ENCODE measurements at regions not wholly inside any gene's neighbourhood (a gene's known extent, or its start where the extent isn't known, plus 50 kb on each side); places are given as distances from the start of the nearest gene placed in this dataset.
"Not testable (repeated sequence)": the region's sequence is repeated elsewhere in the genome, so short reads cannot be mapped to it uniquely, and the experiment has no call there.

- no peak for DNase-seq
Observed at GRCh38 chr3:177689077-177689476, 491.8 kb upstream of the TBL1XR1 start.

GRCh38 chr3:177689869-177690268 lies 492.6 kb upstream of the TBL1XR1 start:
- no peak for DNase-seq

GRCh38 chr3:177690306-177690705 lies 493.0 kb upstream of the TBL1XR1 start:
- DNase-seq = no peak

- DNase-seq = no peak
Observed at GRCh38 chr3:177692304-177692975, 495.2 kb upstream of the TBL1XR1 start.

GRCh38 chr3:177693616-177694264 lies 496.5 kb upstream of the TBL1XR1 start:
- DNase-seq = no peak

GRCh38 chr3:177694316-177694715 lies 497.0 kb upstream of the TBL1XR1 start:
- DNase-seq = no peak

GRCh38 chr3:177694951-177695350 lies 497.7 kb upstream of the TBL1XR1 start:
- no peak for DNase-seq

GRCh38 chr3:177700117-177700516 lies 502.8 kb upstream of the TBL1XR1 start:
- no peak for DNase-seq

GRCh38 chr3:177703788-177704187 lies 506.5 kb upstream of the TBL1XR1 start:
- no peak for DNase-seq

GRCh38 chr3:177705976-177706823 lies 508.9 kb upstream of the TBL1XR1 start:
- no peak for DNase-seq

- DNase-seq = not testable (repeated sequence)
Observed at GRCh38 chr3:177709470-177709869, 512.2 kb upstream of the TBL1XR1 start.

GRCh38 chr3:177710506-177710905 lies 513.2 kb upstream of the TBL1XR1 start:
- DNase-seq = no peak

- no peak for DNase-seq
Observed at GRCh38 chr3:177711637-177712036, 514.4 kb upstream of the TBL1XR1 start.

- DNase-seq = no peak
Observed at GRCh38 chr3:177713928-177714900, 516.9 kb upstream of the TBL1XR1 start.

- no peak for DNase-seq
Observed at GRCh38 chr3:177714945-177715344, 517.7 kb upstream of the TBL1XR1 start.

- no peak for DNase-seq
Observed at GRCh38 chr3:177715980-177716379, 518.7 kb upstream of the TBL1XR1 start.

GRCh38 chr3:177720927-177721326 lies 523.6 kb upstream of the TBL1XR1 start:
- DNase-seq = not testable (repeated sequence)

GRCh38 chr3:177721864-177722785 lies 524.8 kb upstream of the TBL1XR1 start:
- DNase-seq = no peak

- no peak for DNase-seq
Observed at GRCh38 chr3:177724020-177724638, 526.8 kb upstream of the TBL1XR1 start.

- no peak for DNase-seq
Observed at GRCh38 chr3:177725165-177725564, 527.9 kb upstream of the TBL1XR1 start.

GRCh38 chr3:177726807-177727206 lies 529.5 kb upstream of the TBL1XR1 start:
- DNase-seq = no peak
